22Rv1 (cell line): ENCODE measurements at regions not wholly inside any gene's neighbourhood (a gene's known extent, or its start where the extent isn't known, plus 50 kb on each side); places are given as distances from the start of the nearest gene placed in this dataset.

Experiments
- ZFX ChIP-seq: fragments of 450-650 bp; IDR thresholded peaks from 2 replicates; pipeline ENCODE4 v1.6.1; 2017; ENCODE audit warnings: antibody characterized with exemption, borderline replicate concordance
- TF ChIP-seq, protein P1 (sequence below): fragments of 450-650 bp; IDR thresholded peaks from 2 replicates; pipeline ENCODE4 v1.5.1; 2017; ENCODE audit warnings: mild to moderate bottlenecking

GRCh38 chr14:31967669-31967975 lies 109.5 kb upstream of the ARHGAP5 start:
- TF ChIP-seq, protein P1, sequence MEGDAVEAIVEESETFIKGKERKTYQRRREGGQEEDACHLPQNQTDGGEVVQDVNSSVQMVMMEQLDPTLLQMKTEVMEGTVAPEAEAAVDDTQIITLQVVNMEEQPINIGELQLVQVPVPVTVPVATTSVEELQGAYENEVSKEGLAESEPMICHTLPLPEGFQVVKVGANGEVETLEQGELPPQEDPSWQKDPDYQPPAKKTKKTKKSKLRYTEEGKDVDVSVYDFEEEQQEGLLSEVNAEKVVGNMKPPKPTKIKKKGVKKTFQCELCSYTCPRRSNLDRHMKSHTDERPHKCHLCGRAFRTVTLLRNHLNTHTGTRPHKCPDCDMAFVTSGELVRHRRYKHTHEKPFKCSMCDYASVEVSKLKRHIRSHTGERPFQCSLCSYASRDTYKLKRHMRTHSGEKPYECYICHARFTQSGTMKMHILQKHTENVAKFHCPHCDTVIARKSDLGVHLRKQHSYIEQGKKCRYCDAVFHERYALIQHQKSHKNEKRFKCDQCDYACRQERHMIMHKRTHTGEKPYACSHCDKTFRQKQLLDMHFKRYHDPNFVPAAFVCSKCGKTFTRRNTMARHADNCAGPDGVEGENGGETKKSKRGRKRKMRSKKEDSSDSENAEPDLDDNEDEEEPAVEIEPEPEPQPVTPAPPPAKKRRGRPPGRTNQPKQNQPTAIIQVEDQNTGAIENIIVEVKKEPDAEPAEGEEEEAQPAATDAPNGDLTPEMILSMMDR: no peak
- no peak for TF ChIP-seq ZFX
